H1 (cell line): ENCODE measurements at regions not wholly inside any gene's neighbourhood (a gene's known extent, or its start where the extent isn't known, plus 50 kb on each side); places are given as distances from the start of the nearest gene placed in this dataset.

Experiments used
- CTCF ChIA-PET: fragments of 300-600 bp; sonication (Branson Sonifier 250); formaldehyde crosslinking; loops from one replicate; lab custom pipeline; 2021; ENCODE audit not compliant: partially characterized antibody; lab: Charles Lee
- POLR2A ChIA-PET: fragments of 300-600 bp; sonication (Branson Sonifier 250); formaldehyde crosslinking; loops from one replicate; lab custom pipeline; 2021; ENCODE audit warnings: inconsistent platforms; ENCODE audit not compliant: partially characterized antibody; lab: Charles Lee
- DNase-seq, 2 experiments: peaks; one replicate each; pipeline versions ENCODE4 v3.0.0 to v3.0.0-alpha.2; 2010 to 2022; ENCODE audit warnings: low spot score in 2 of 2, low read depth in 1 of 2, mixed read lengths in 1 of 2
- FAIRE-seq: peaks from 2 replicates; lab custom pipeline; 2011; peaks lifted over from hg19 to GRCh38; lab: Jason Lieb, UNC
- H2AFZ ChIP-seq: 2 replicates; pipeline ENCODE4 v1.8.1; 2012; ENCODE audit warnings: low read length, inconsistent platforms
- H2AK5ac ChIP-seq: 2 replicates; pipeline ENCODE4 v1.6.1; 2013; ENCODE audit warnings: low read depth, low read length
- H2BK120ac ChIP-seq: replicated peaks from 2 replicates; pipeline ENCODE3; 2013; ENCODE audit warnings: low read depth, low read length, inconsistent platforms
- H2BK12ac ChIP-seq: 2 replicates; pipeline ENCODE4 v1.6.1; 2013; ENCODE audit warnings: low read depth, low read length
- H2BK15ac ChIP-seq: 2 replicates; pipeline ENCODE4 v1.6.1; 2013; ENCODE audit warnings: low read length
- H2BK20ac ChIP-seq: 2 replicates; pipeline ENCODE4 v1.6.1; 2013; ENCODE audit warnings: low read length
- H2BK5ac ChIP-seq: 2 replicates; pipeline ENCODE4 v1.6.1; 2013; ENCODE audit warnings: low read depth, low read length
- H3K14ac ChIP-seq: 2 replicates; pipeline ENCODE4 v1.6.1; 2013; ENCODE audit warnings: inconsistent platforms; ENCODE audit not compliant: insufficient read length
- H3K18ac ChIP-seq: 2 replicates; pipeline ENCODE4 v1.6.1; 2013; ENCODE audit warnings: low read length; ENCODE audit errors: extremely low read depth
- H3K23ac ChIP-seq: 2 replicates; pipeline ENCODE4 v1.6.1; 2013; ENCODE audit warnings: inconsistent platforms; ENCODE audit not compliant: insufficient read length
- H3K23me2 ChIP-seq: 2 replicates; pipeline ENCODE4 v1.6.1; 2013; ENCODE audit warnings: low read depth, low read length
- H3K27ac ChIP-seq: 2 replicates; pipeline ENCODE4 v1.6.1; 2011; ENCODE audit warnings: low read depth, low read length, inconsistent platforms
- H3K27me3 ChIP-seq, 4 experiments: replicated peaks in 1 of 4; 1 replicate in 1 of 4; 2 replicates in 3 of 4; pipeline versions ENCODE4 v1.6.1 to v1.8.1; 2011 to 2013; ENCODE audit warnings: low read length in 3 of 4, mild to moderate bottlenecking in 3 of 4, inconsistent platforms in 2 of 4, mixed read lengths in 2 of 4, moderate library complexity in 1 of 4; ENCODE audit not compliant: control insufficient read depth in 3 of 4, insufficient read depth in 3 of 4; ENCODE audit errors: extremely low read depth in 1 of 4
- H3K36me3 ChIP-seq, 4 experiments: 2 replicates each; pipeline versions ENCODE4 v1.6.1 to v1.8.1; 2011 to 2013; ENCODE audit warnings: mild to moderate bottlenecking in 4 of 4, low read length in 3 of 4, moderate library complexity in 2 of 4, control low read depth in 1 of 4, inconsistent platforms in 1 of 4; ENCODE audit not compliant: insufficient read depth in 4 of 4, control insufficient read depth in 2 of 4
- H3K4ac ChIP-seq: replicated peaks from 2 replicates; pipeline ENCODE3; 2013; ENCODE audit warnings: low read length, low read depth, mixed read lengths, inconsistent platforms; ENCODE audit not compliant: insufficient read length
- H3K4me1 ChIP-seq, 4 experiments: replicated peaks in 1 of 4; 1 replicate in 1 of 4; 2 replicates in 3 of 4; pipeline versions ENCODE4 v1.6.1 to v1.8.1; 2011 to 2013; ENCODE audit warnings: low read length in 3 of 4, inconsistent platforms in 2 of 4, mixed read lengths in 1 of 4; ENCODE audit not compliant: insufficient read depth in 4 of 4, control insufficient read depth in 3 of 4
- H3K4me2 ChIP-seq, 2 experiments: 2 replicates each; pipeline versions ENCODE4 v1.6.1 to v1.8.1; 2011 to 2013; ENCODE audit warnings: low read depth in 2 of 2, low read length in 2 of 2, control low read depth in 1 of 2, inconsistent platforms in 1 of 2, mild to moderate bottlenecking in 1 of 2; ENCODE audit not compliant: insufficient read depth in 1 of 2
- H3K4me3 ChIP-seq, 4 experiments: fragments of 200-600, 300-600 bp in 1 of 4; sonication (generic), shearing (Covaris generic), sonication (Bioruptor Twin) in 1 of 4; 2 replicates each; pipeline versions ENCODE4 v1.5.1 to v1.8.1; 2011 to 2016; ENCODE audit warnings: low read length in 4 of 4, low read depth in 3 of 4, control low read depth in 2 of 4, inconsistent platforms in 2 of 4, mild to moderate bottlenecking in 2 of 4, mixed read lengths in 1 of 4, moderate library complexity in 1 of 4; ENCODE audit not compliant: insufficient read depth in 2 of 4; ENCODE audit errors: extremely low read depth in 1 of 4
- H3K56ac ChIP-seq: replicated peaks from 2 replicates; pipeline ENCODE3; 2013; ENCODE audit warnings: low read depth, mild to moderate bottlenecking, mixed read lengths, low read length, inconsistent platforms; ENCODE audit not compliant: insufficient read length
- H3K79me1 ChIP-seq: 2 replicates; pipeline ENCODE4 v1.6.1; 2013; ENCODE audit warnings: low read depth, low read length, control low read depth
- H3K79me2 ChIP-seq, 2 experiments: 2 replicates each; pipeline versions ENCODE4 v1.6.1 to v1.8.1; 2012 to 2013; ENCODE audit warnings: low read length in 2 of 2, mild to moderate bottlenecking in 2 of 2, inconsistent platforms in 1 of 2; ENCODE audit not compliant: insufficient read depth in 2 of 2, control insufficient read depth in 1 of 2
- H3K9ac ChIP-seq, 4 experiments: replicated peaks in 1 of 4; 1 replicate in 1 of 4; 2 replicates in 3 of 4; pipeline versions ENCODE4 v1.6.1 to v1.8.1; 2011 to 2013; ENCODE audit warnings: low read depth in 3 of 4, low read length in 3 of 4, control low read depth in 2 of 4, mild to moderate bottlenecking in 2 of 4, moderate library complexity in 2 of 4, inconsistent platforms in 1 of 4; ENCODE audit errors: extremely low read depth in 1 of 4
- H3K9me3 ChIP-seq, 2 experiments: 2 replicates each; pipeline versions ENCODE4 v1.6.1 to v1.8.1; 2012 to 2013; ENCODE audit warnings: mild to moderate bottlenecking in 2 of 2, moderate library complexity in 2 of 2, control low read depth in 1 of 2, inconsistent platforms in 1 of 2, low read depth in 1 of 2, low read length in 1 of 2, mixed read lengths in 1 of 2; ENCODE audit not compliant: insufficient read depth in 2 of 2
- H4K20me1 ChIP-seq, 2 experiments: replicated peaks in 1 of 2; 2 replicates each; pipeline versions ENCODE3 to v1.8.1; 2011 to 2013; ENCODE audit warnings: inconsistent platforms in 2 of 2, low read length in 2 of 2, mild to moderate bottlenecking in 1 of 2; ENCODE audit not compliant: insufficient read depth in 2 of 2, control insufficient read depth in 1 of 2
- H4K5ac ChIP-seq: 2 replicates; pipeline ENCODE4 v1.6.1; 2013; ENCODE audit warnings: low read length, low read depth, mixed read lengths, inconsistent platforms; ENCODE audit not compliant: insufficient read length
- H4K8ac ChIP-seq: 2 replicates; pipeline ENCODE4 v1.8.0; 2013; ENCODE audit warnings: mild to moderate bottlenecking, moderate library complexity, low read length, inconsistent platforms; ENCODE audit not compliant: insufficient read depth; ENCODE audit errors: extremely low read depth
- H4K91ac ChIP-seq: replicated peaks from 2 replicates; pipeline ENCODE3; 2013; ENCODE audit warnings: low read length, mixed read lengths, inconsistent platforms; ENCODE audit not compliant: insufficient read length
- GABPA ChIP-seq: IDR thresholded peaks from 2 replicates; pipeline ENCODE4 v1.6.1; 2011; ENCODE audit warnings: mild to moderate bottlenecking, low read length, moderate library complexity, borderline replicate concordance; ENCODE audit not compliant: insufficient read depth
- POLR2A ChIP-seq, 2 experiments: IDR thresholded peaks; 1 replicate in 1 of 2; 2 replicates in 1 of 2; pipeline ENCODE4 v1.6.1; 2011; ENCODE audit warnings: low read depth in 2 of 2, low read length in 2 of 2, mild to moderate bottlenecking in 2 of 2; ENCODE audit errors: control extremely low read depth in 1 of 2
- POLR2AphosphoS5 ChIP-seq: IDR thresholded peaks from 2 replicates; pipeline ENCODE4 v1.6.1; 2011; ENCODE audit warnings: low read depth, low read length
- TEAD4 ChIP-seq: IDR thresholded peaks from 2 replicates; pipeline ENCODE4 v1.6.1; 2012; ENCODE audit warnings: low read depth, low read length, inconsistent platforms, mixed read lengths
- WGBS, 2 experiments: shearing (Covaris generic) in 1 of 2; methylation state at CpG; one replicate each; pipeline versions ENCODE4 v1.1.6 to v1.1.7; 2013 to 2015; ENCODE audit warnings: low lambda C conversion rate in 2 of 2, mixed read lengths in 2 of 2, inconsistent platforms in 1 of 2, low coverage in 1 of 2, missing lambda C conversion rate in 1 of 2; ENCODE audit not compliant: insufficient replicate concordance in 2 of 2, insufficient coverage in 1 of 2, insufficient read length in 1 of 2; ENCODE audit errors: extremely low coverage in 1 of 2, missing lambda C conversion rate in 1 of 2; 5-methylcytosine and 5-hydroxymethylcytosine counted together

DNA sequence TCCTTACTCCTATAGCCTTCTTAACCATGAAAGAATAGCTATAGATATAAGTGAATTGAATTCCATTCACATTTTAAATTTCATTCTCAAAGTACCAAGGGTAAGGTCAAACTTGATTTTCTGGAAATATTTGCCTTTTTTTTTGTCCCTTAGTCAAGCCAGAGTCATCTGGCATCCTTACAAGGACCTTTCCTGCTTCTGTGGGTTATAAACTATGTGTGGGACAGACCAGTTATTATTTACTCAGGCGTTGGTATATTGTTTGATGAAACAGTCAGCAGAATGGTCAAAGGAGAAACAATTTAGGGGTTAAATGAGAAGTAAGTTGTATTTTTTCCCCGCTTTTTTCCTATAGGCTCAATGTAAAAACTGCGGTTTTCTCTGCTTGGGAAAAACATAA lies 1103.2 kb upstream of the ZEB2 start:
- no peak overlapping the region for H3K56ac ChIP-seq
- no peak overlapping the region for H2BK15ac ChIP-seq
- H2BK5ac ChIP-seq: no peak overlapping the region
- no peak overlapping the region for H3K9ac ChIP-seq
- H4K20me1 ChIP-seq: no peaks in the 10 kb centered on the region
- H3K18ac ChIP-seq: no peak overlapping the region
- WGBS, 2 experiments: 95% methylated on average over 3 of the region's 3 CpGs; no CpG with 5 or more reads in 1 of the 2 experiments
- no peak overlapping the region for H2BK12ac ChIP-seq
- H3K14ac ChIP-seq: no peak overlapping the region
- no peak overlapping the region for H3K27ac ChIP-seq
- H3K4ac ChIP-seq: no peak overlapping the region
- H3K79me2 ChIP-seq: no peaks in the 10 kb centered on the region
- H3K79me1 ChIP-seq: no peaks in the 10 kb centered on the region
- H2AFZ ChIP-seq: no peak overlapping the region
- H4K8ac ChIP-seq: no peak overlapping the region
- POLR2A ChIA-PET: interaction anchor here (0.6 kb wide), 1 partner anchor 569 kb away, joined by 3 read pairs; no protein-coding TSS in a partner anchor
- FAIRE-seq: no peak
- no peak for DNase-seq
- CTCF ChIA-PET: interaction anchor here (0.7 kb wide), 2 partner anchors 45 to 1071 kb away, joined by 3 read pairs; no protein-coding TSS in a partner anchor
- no peaks in the 10 kb centered on the region for H3K9me3 ChIP-seq
- H4K91ac ChIP-seq: no peak overlapping the region
- no peak overlapping the region for H3K4me3 ChIP-seq
- H2AK5ac ChIP-seq: no peak overlapping the region
- H2BK120ac ChIP-seq: no peak overlapping the region
- H2BK20ac ChIP-seq: no peak overlapping the region
- no peaks in the 10 kb centered on the region for H3K4me1 ChIP-seq
- H3K23ac ChIP-seq: no peak overlapping the region
- no peak overlapping the region for H4K5ac ChIP-seq
- H3K27me3 ChIP-seq: no peaks in the 10 kb centered on the region
- H3K36me3 ChIP-seq: no peaks in the 10 kb centered on the region
- H3K23me2 ChIP-seq: no peaks in the 10 kb centered on the region
- no peak overlapping the region for H3K4me2 ChIP-seq
- TF ChIP-seq TEAD4 (no peak), POLR2A (IDR thresholded peaks at IDR 0.05; ENCODE audit: control extremely low read depth in 1 of 2, low read depth in 2 of 2, low read length in 2 of 2) (no peak), POLR2AphosphoS5 (no peak), GABPA (no peak)
